MG63 (cell line): ENCODE measurements at regions not wholly inside any gene's neighbourhood (a gene's known extent, or its start where the extent isn't known, plus 50 kb on each side); places are given as distances from the start of the nearest gene placed in this dataset.

Experiments used
- DNase-seq: peaks from one replicate; pipeline ENCODE4 v3.0.0-alpha.2; 2020
- H3K27me3 ChIP-seq: fragments of 250-450 bp; sonication (Bioruptor Pico); 2 replicates; pipeline ENCODE4 v1.5.1; 2020; ENCODE audit warnings: mild to moderate bottlenecking, moderate library complexity
- H3K36me3 ChIP-seq: fragments of 250-450 bp; sonication (Bioruptor Pico); 2 replicates; pipeline ENCODE4 v1.5.1; 2020; ENCODE audit warnings: mild to moderate bottlenecking, moderate library complexity
- H3K4me3 ChIP-seq: fragments of 250-450 bp; sonication (Bioruptor Pico); 2 replicates; pipeline ENCODE4 v1.5.1; 2020; ENCODE audit warnings: mild to moderate bottlenecking, moderate library complexity
- H3K9me3 ChIP-seq: fragments of 250-450 bp; sonication (Bioruptor Pico); 2 replicates; pipeline ENCODE4 v1.5.1; 2020; ENCODE audit warnings: mild to moderate bottlenecking, moderate library complexity

DNA sequence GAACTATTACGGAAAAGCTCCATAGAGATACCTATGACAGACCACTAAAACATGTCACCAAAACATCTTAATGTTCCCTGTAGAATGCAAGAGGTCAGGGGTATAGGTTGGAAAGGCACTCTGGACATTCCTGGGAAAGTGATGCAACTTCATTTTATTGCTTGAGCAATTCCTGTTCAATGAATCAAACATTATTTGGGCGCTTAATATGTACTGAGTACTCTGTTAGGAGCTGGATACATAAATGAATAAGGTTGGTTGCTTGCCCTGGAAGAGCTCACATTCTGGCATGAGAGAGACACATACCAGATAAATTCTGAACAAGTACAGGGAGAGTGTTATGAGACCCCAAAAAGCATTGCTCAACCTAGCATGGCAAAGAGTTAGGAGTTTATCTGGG, 408.9 kb upstream of the DMAC1 start:
- no peaks in the 10 kb centered on the region for H3K9me3 ChIP-seq
- no peak overlapping the region for H3K4me3 ChIP-seq
- no peak for DNase-seq
- no peaks in the 10 kb centered on the region for H3K27me3 ChIP-seq
- H3K36me3 ChIP-seq, result no peaks in the 10 kb centered on the region

DNA sequence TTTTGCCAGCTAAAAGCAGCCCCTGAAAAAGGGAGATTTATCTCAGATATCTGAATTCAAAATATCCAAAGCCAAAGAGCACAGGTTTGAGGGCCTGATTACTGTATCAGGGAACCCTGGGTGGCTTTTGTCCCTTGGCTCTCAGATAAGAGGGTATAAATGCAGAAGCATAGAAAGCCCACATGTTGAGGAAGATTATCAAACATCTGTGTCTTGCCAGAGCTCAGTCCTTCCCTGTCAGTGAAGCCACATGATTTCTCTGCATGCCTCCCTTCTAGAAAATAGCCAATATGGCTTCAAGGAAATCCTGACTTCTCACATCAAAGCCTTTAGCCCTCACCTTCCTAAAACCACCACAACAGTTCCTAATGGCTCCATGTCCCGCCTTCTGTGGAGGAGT, 408.0 kb upstream of the DMAC1 start:
- Histone ChIP-seq H3K4me3 (no peak overlapping the region), H3K36me3 (no peaks in the 10 kb centered on the region), H3K27me3 (no peaks in the 10 kb centered on the region), H3K9me3 (no peaks in the 10 kb centered on the region)
- DNase-seq, result no peak

- Histone ChIP-seq H3K27me3 (no peaks in the 10 kb centered on the region), H3K4me3 (no peak overlapping the region), H3K9me3 (no peaks in the 10 kb centered on the region), H3K36me3 (no peaks in the 10 kb centered on the region)
- no peak for DNase-seq
Observed at GRCh38 chr9:8206720-8207119, 407.1 kb upstream of the DMAC1 start.

GRCh38 chr9:8205576-8205975, 406.0 kb upstream of the DMAC1 start:
- H3K9me3 ChIP-seq, result no peaks in the 10 kb centered on the region
- no peak overlapping the region for H3K4me3 ChIP-seq
- no peak for DNase-seq
- no peaks in the 10 kb centered on the region for H3K36me3 ChIP-seq
- H3K27me3 ChIP-seq, result no peaks in the 10 kb centered on the region

- Histone ChIP-seq H3K4me3 (no peak overlapping the region), H3K36me3 (no peaks in the 10 kb centered on the region), H3K9me3 (no peaks in the 10 kb centered on the region), H3K27me3 (no peaks in the 10 kb centered on the region)
- DNase-seq, result no peak
Observed at GRCh38 chr9:8189881-8190280, 390.3 kb upstream of the DMAC1 start.

GRCh38 chr9:8188723-8189407, 389.3 kb upstream of the DMAC1 start:
- Histone ChIP-seq H3K9me3 (no peaks in the 10 kb centered on the region), H3K4me3 (no peak overlapping the region), H3K27me3 (no peaks in the 10 kb centered on the region), H3K36me3 (no peaks in the 10 kb centered on the region)
- DNase-seq, result no peak

GRCh38 chr9:8186560-8186959, 387.0 kb upstream of the DMAC1 start:
- Histone ChIP-seq H3K9me3 (no peaks in the 10 kb centered on the region), H3K4me3 (no peak overlapping the region), H3K36me3 (no peaks in the 10 kb centered on the region), H3K27me3 (no peaks in the 10 kb centered on the region)
- no peak for DNase-seq

- H3K9me3 ChIP-seq, result no peaks in the 10 kb centered on the region
- H3K36me3 ChIP-seq, result no peaks in the 10 kb centered on the region
- no peaks in the 10 kb centered on the region for H3K27me3 ChIP-seq
- DNase-seq, result no peak
- no peak overlapping the region for H3K4me3 ChIP-seq
Observed at GRCh38 chr9:8183618-8184017, 384.0 kb upstream of the DMAC1 start.

- H3K4me3 ChIP-seq, result no peak overlapping the region
- no peaks in the 10 kb centered on the region for H3K36me3 ChIP-seq
- H3K27me3 ChIP-seq, result no peaks in the 10 kb centered on the region
- no peaks in the 10 kb centered on the region for H3K9me3 ChIP-seq
- DNase-seq, result no peak
Observed at GRCh38 chr9:8179381-8180053, 379.9 kb upstream of the DMAC1 start.

GRCh38 chr9:8172000-8172399, 372.4 kb upstream of the DMAC1 start:
- Histone ChIP-seq H3K27me3 (no peaks in the 10 kb centered on the region), H3K4me3 (no peak overlapping the region), H3K9me3 (no peaks in the 10 kb centered on the region), H3K36me3 (no peaks in the 10 kb centered on the region)
- no peak for DNase-seq

- Histone ChIP-seq H3K36me3 (no peaks in the 10 kb centered on the region), H3K9me3 (no peaks in the 10 kb centered on the region), H3K4me3 (no peak overlapping the region), H3K27me3 (no peaks in the 10 kb centered on the region)
- DNase-seq, result no peak
Observed at GRCh38 chr9:8168916-8169438, 369.4 kb upstream of the DMAC1 start.

DNA sequence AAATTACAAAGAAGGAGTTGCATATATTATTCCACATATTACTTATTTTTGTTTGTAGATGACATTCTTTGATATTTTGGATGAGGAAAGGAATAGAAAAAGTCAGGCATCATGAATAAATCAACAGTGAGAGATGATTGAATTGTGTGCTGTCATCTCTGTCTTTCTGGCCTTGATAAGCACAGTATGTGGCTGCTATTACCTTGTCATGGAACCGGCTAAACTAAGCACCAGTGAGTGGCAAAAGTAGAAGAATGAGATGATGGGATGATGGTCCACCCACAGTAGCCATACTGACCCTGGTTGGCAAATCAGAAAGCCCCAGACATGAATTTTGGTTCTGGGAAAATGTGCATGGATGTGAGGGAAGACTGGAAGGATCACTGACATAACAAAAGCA, 361.2 kb upstream of the DMAC1 start:
- DNase-seq, result no peak
- no peaks in the 10 kb centered on the region for H3K27me3 ChIP-seq
- H3K9me3 ChIP-seq, result no peaks in the 10 kb centered on the region
- H3K4me3 ChIP-seq, result no peak overlapping the region
- no peaks in the 10 kb centered on the region for H3K36me3 ChIP-seq

GRCh38 chr9:8158574-8158973, 359.0 kb upstream of the DMAC1 start:
- no peaks in the 10 kb centered on the region for H3K9me3 ChIP-seq
- H3K36me3 ChIP-seq, result no peaks in the 10 kb centered on the region

GRCh38 chr9:8157683-8158324, 358.2 kb upstream of the DMAC1 start:
- no peaks in the 10 kb centered on the region for H3K9me3 ChIP-seq
- DNase-seq, result no peak
- H3K36me3 ChIP-seq, result no peaks in the 10 kb centered on the region
- no peaks in the 10 kb centered on the region for H3K27me3 ChIP-seq
- no peak overlapping the region for H3K4me3 ChIP-seq

More at GRCh38 chr9:8158574-8158973, 359.0 kb upstream of the DMAC1 start:
- Histone ChIP-seq H3K27me3 (no peaks in the 10 kb centered on the region), H3K4me3 (no peak overlapping the region)
- DNase-seq, result no peak

- no peak for DNase-seq
- no peaks in the 10 kb centered on the region for H3K36me3 ChIP-seq
- no peaks in the 10 kb centered on the region for H3K9me3 ChIP-seq
- H3K27me3 ChIP-seq, result no peaks in the 10 kb centered on the region
- no peak overlapping the region for H3K4me3 ChIP-seq
Observed at GRCh38 chr9:8156346-8156745, 356.8 kb upstream of the DMAC1 start.

- no peaks in the 10 kb centered on the region for H3K27me3 ChIP-seq
- H3K36me3 ChIP-seq, result no peaks in the 10 kb centered on the region
- no peaks in the 10 kb centered on the region for H3K9me3 ChIP-seq
- DNase-seq, result no peak
- no peak overlapping the region for H3K4me3 ChIP-seq
Observed at GRCh38 chr9:8155706-8156105, 356.1 kb upstream of the DMAC1 start.

GRCh38 chr9:8143677-8144076, 344.1 kb upstream of the DMAC1 start:
- no peak for DNase-seq
- no peak overlapping the region for H3K4me3 ChIP-seq
- no peaks in the 10 kb centered on the region for H3K36me3 ChIP-seq
- H3K27me3 ChIP-seq, result no peaks in the 10 kb centered on the region
- H3K9me3 ChIP-seq, result no peaks in the 10 kb centered on the region

GRCh38 chr9:8140557-8140956, 341.0 kb upstream of the DMAC1 start:
- no peaks in the 10 kb centered on the region for H3K9me3 ChIP-seq
- no peak overlapping the region for H3K4me3 ChIP-seq
- H3K36me3 ChIP-seq, result no peaks in the 10 kb centered on the region
- no peaks in the 10 kb centered on the region for H3K27me3 ChIP-seq
- DNase-seq, result no peak
